SW480 (cell line): ENCODE measurements at regions not wholly inside any gene's neighbourhood (a gene's known extent, or its start where the extent isn't known, plus 50 kb on each side); places are given as distances from the start of the nearest gene placed in this dataset.
"Not testable (repeated sequence)": the region's sequence is repeated elsewhere in the genome, so short reads cannot be mapped to it uniquely, and the experiment has no call there.

ENCODE experiments used
- DNase-seq: peaks from one replicate; pipeline ENCODE4 v3.0.0-alpha.2; 2016; ENCODE audit warnings: low spot score

- no peak for DNase-seq
These were observed 1568.3 kb upstream of the PRR20A start for GRCh38 chr13:55572408-55572807.

- no peak for DNase-seq
These were observed 1567.9 kb upstream of the PRR20A start for GRCh38 chr13:55572862-55573261.

- no peak for DNase-seq
These were observed 1567.2 kb upstream of the PRR20A start for GRCh38 chr13:55573565-55573964.

GRCh38 chr13:55576389-55576788 is 1564.3 kb upstream of the PRR20A start:
- DNase-seq = no peak

- no peak for DNase-seq
These were observed 1563.5 kb upstream of the PRR20A start for GRCh38 chr13:55577082-55577846.

GRCh38 chr13:55577847-55578210 is 1562.9 kb upstream of the PRR20A start:
- no peak for DNase-seq

GRCh38 chr13:55582294-55582693 is 1558.4 kb upstream of the PRR20A start:
- DNase-seq = not testable (repeated sequence)

GRCh38 chr13:55583953-55584593 is 1556.6 kb upstream of the PRR20A start:
- DNase-seq = no peak

GRCh38 chr13:55602784-55603183 is 1537.9 kb upstream of the PRR20A start:
- no peak for DNase-seq

- DNase-seq = no peak
These were observed 1534.6 kb upstream of the PRR20A start for GRCh38 chr13:55606045-55606665.

- no peak for DNase-seq
These were observed 1527.1 kb upstream of the PRR20A start for GRCh38 chr13:55613429-55614187.

GRCh38 chr13:55615081-55615480 is 1525.6 kb upstream of the PRR20A start:
- no peak for DNase-seq

GRCh38 chr13:55617241-55617640 is 1523.5 kb upstream of the PRR20A start:
- DNase-seq = no peak

GRCh38 chr13:55627221-55627620 is 1513.5 kb upstream of the PRR20A start:
- DNase-seq = no peak

- DNase-seq = no peak
These were observed 1508.3 kb upstream of the PRR20A start for GRCh38 chr13:55632402-55632801.

- no peak for DNase-seq
These were observed 1491.2 kb upstream of the PRR20A start for GRCh38 chr13:55649485-55649884.

- DNase-seq = no peak
These were observed 1488.1 kb upstream of the PRR20A start for GRCh38 chr13:55652657-55653056.

- no peak for DNase-seq
These were observed 1487.2 kb upstream of the PRR20A start for GRCh38 chr13:55653497-55653896.

- no peak for DNase-seq
These were observed 1486.5 kb upstream of the PRR20A start for GRCh38 chr13:55654243-55654642.

GRCh38 chr13:55660264-55660663 is 1480.5 kb upstream of the PRR20A start:
- not testable (repeated sequence) for DNase-seq

GRCh38 chr13:55660851-55661250 is 1479.9 kb upstream of the PRR20A start:
- no peak for DNase-seq

GRCh38 chr13:55661505-55661904 is 1479.2 kb upstream of the PRR20A start:
- no peak for DNase-seq

- DNase-seq = no peak
These were observed 1476.5 kb upstream of the PRR20A start for GRCh38 chr13:55664178-55664577.
